HFF-Myc (cell line): ENCODE measurements at regions not wholly inside any gene's neighbourhood (a gene's known extent, or its start where the extent isn't known, plus 50 kb on each side); places are given as distances from the start of the nearest gene placed in this dataset.

Source experiments
- DNase-seq: peaks from one replicate; pipeline ENCODE4 v3.0.0-alpha.2; 2011; ENCODE audit warnings: low read depth; ENCODE audit errors: extremely low read depth
- H3K4me3 ChIP-seq: replicated peaks from 2 replicates; pipeline ENCODE4 v1.5.1; 2011; ENCODE audit warnings: low read depth, mild to moderate bottlenecking, control low read depth, low read length
- TF ChIP-seq, protein P1 (sequence below): IDR thresholded peaks from 2 replicates; pipeline ENCODE4 v1.5.1; 2012; ENCODE audit warnings: mild to moderate bottlenecking, low read depth, low read length, control low read depth; ENCODE audit errors: missing control alignments

GRCh38 chr18:47389210-47389609 is 137.8 kb upstream of the SKOR2 start:
- DNase-seq, result no peak
- TF ChIP-seq, protein P1, sequence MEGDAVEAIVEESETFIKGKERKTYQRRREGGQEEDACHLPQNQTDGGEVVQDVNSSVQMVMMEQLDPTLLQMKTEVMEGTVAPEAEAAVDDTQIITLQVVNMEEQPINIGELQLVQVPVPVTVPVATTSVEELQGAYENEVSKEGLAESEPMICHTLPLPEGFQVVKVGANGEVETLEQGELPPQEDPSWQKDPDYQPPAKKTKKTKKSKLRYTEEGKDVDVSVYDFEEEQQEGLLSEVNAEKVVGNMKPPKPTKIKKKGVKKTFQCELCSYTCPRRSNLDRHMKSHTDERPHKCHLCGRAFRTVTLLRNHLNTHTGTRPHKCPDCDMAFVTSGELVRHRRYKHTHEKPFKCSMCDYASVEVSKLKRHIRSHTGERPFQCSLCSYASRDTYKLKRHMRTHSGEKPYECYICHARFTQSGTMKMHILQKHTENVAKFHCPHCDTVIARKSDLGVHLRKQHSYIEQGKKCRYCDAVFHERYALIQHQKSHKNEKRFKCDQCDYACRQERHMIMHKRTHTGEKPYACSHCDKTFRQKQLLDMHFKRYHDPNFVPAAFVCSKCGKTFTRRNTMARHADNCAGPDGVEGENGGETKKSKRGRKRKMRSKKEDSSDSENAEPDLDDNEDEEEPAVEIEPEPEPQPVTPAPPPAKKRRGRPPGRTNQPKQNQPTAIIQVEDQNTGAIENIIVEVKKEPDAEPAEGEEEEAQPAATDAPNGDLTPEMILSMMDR, result no peak

DNA sequence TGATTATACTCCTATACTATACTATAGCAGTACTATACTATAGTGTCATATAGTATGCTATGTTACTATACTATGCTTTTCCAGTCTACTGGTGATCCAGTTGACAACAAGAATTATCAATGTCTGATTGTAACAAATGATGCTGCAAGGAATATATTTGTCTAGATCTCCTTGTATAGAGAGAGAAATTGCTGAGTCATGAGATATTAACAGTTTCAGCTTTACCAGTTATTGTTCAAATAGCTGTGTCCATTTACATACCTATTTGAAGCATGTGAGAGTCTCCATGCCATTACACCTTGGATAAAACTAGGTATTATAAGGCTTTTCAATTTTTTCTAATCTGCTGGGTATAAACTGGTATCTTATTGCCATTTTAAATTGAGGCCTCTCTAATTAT is 136.4 kb upstream of the SKOR2 start:
- no peak overlapping the region for H3K4me3 ChIP-seq
- TF ChIP-seq, protein P1, result no peak
- no peak for DNase-seq

More at GRCh38 chr18:47389210-47389609, 137.8 kb upstream of the SKOR2 start:
- no peak overlapping the region for H3K4me3 ChIP-seq

- DNase-seq, result no peak
- TF ChIP-seq, protein P1, result no peak
- H3K4me3 ChIP-seq, result no peak overlapping the region
Measured at GRCh38 chr18:47383729-47384128, 132.3 kb upstream of the SKOR2 start.

- H3K4me3 ChIP-seq, result no peak overlapping the region
- TF ChIP-seq, protein P1, result no peak
- DNase-seq, result no peak
Measured at GRCh38 chr18:47381975-47382570, 130.6 kb upstream of the SKOR2 start.

DNA sequence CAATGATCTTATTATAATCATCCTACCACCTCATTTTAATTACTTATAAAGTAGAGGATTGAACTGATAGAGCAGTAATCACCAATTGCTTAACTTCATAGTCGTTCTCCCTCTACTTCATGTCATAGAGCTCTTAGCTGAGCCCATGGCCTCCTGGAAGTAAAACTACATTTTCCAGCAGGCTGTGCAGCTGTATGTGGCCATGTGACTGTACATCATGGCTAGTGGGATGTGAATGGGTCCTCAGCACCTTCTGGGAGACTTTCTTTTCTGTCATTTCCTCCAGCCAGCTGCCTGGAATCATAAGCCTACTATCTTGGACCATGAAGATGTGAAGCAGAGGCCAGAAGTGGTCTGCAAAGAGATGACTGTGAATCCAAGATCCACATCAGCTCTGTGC is 128.7 kb upstream of the SKOR2 start:
- TF ChIP-seq, protein P1, result no peak
- H3K4me3 ChIP-seq, result no peak overlapping the region
- no peak for DNase-seq

DNA sequence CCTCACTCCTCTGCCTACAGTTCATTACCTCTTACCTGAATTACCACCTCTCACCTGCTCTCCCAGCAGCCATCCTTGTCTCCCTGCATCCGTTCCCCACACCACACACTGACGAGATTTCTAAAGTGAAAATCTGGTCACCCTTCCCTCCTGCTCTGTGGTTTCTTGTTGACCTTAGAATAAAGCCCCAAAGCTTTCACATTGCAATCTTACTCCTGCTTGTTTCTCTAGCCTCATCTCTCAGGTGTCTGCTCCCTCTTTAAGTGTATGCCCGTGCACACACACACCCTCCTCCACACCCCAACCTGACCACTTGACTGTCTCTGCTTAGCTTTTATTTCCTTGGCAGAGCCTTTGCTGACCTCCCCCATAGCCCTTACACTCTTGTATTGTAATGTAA is 122.0 kb upstream of the SKOR2 start:
- no peak overlapping the region for H3K4me3 ChIP-seq
- no peak for DNase-seq

More for the DNA sequence above, 122.0 kb upstream of the SKOR2 start:
- TF ChIP-seq, protein P1, result no peak
